ENCODE measurements at regions not wholly inside any gene's neighbourhood (a gene's known extent, or its start where the extent isn't known, plus 50 kb on each side); places are given as distances from the start of the nearest gene placed in this dataset.
"Not testable (repeated sequence)": the region's sequence is repeated elsewhere in the genome, so short reads cannot be mapped to it uniquely, and the experiment has no call there.

- no peak overlapping the region for H3K27ac ChIP-seq
- H3K4me3 ChIP-seq: no peak overlapping the region
Measured at GRCh38 chr14:39563361-39563760, 131.1 kb upstream of the FBXO33 start.

GRCh38 chr14:39562175-39562574 lies 129.9 kb upstream of the FBXO33 start:
- Histone ChIP-seq H3K27ac (no peak overlapping the region), H3K27me3 (replicated peaks) (no peaks in the 10 kb centered on the region), H3K4me3 (no peak overlapping the region), H3K9me3 (replicated peaks) (no peaks in the 10 kb centered on the region), H3K36me3 (no peaks in the 10 kb centered on the region), H3K4me1 (replicated peaks) (no peaks in the 10 kb centered on the region)
- no peak for DNase-seq (ENCODE audit: low read depth in 1 of 2, low spot score in 2 of 2)

More at GRCh38 chr14:39563361-39563760, 131.1 kb upstream of the FBXO33 start:
- H3K9me3 ChIP-seq (replicated peaks): no peaks in the 10 kb centered on the region
- H3K27me3 ChIP-seq (replicated peaks): no peaks in the 10 kb centered on the region
- H3K36me3 ChIP-seq: no peaks in the 10 kb centered on the region
- no peak for DNase-seq (ENCODE audit: low read depth in 1 of 2, low spot score in 2 of 2)
- H3K4me1 ChIP-seq (replicated peaks): no peaks in the 10 kb centered on the region

- H3K27ac ChIP-seq: no peak overlapping the region
- H3K4me3 ChIP-seq: no peak overlapping the region
- H3K9me3 ChIP-seq (replicated peaks): no peaks in the 10 kb centered on the region
- H3K4me1 ChIP-seq (replicated peaks): no peaks in the 10 kb centered on the region
- H3K36me3 ChIP-seq: no peaks in the 10 kb centered on the region
- DNase-seq (ENCODE audit: low read depth in 1 of 2, low spot score in 2 of 2): no peak
- no peaks in the 10 kb centered on the region for H3K27me3 ChIP-seq (replicated peaks)
Measured at GRCh38 chr14:39558525-39558924, 126.3 kb upstream of the FBXO33 start.

- no peak for DNase-seq (ENCODE audit: low read depth in 1 of 2, low spot score in 2 of 2)
- H3K36me3 ChIP-seq: no peaks in the 10 kb centered on the region
- no peak overlapping the region for H3K4me3 ChIP-seq
- no peaks in the 10 kb centered on the region for H3K27me3 ChIP-seq (replicated peaks)
- no peaks in the 10 kb centered on the region for H3K9me3 ChIP-seq (replicated peaks)
- H3K27ac ChIP-seq: no peak overlapping the region
- H3K4me1 ChIP-seq (replicated peaks): no peaks in the 10 kb centered on the region
Measured at GRCh38 chr14:39555749-39556148, 123.5 kb upstream of the FBXO33 start.

GRCh38 chr14:39554576-39554975 lies 122.3 kb upstream of the FBXO33 start:
- DNase-seq (ENCODE audit: low read depth in 1 of 2, low spot score in 2 of 2): no peak
- Histone ChIP-seq H3K9me3 (replicated peaks) (no peaks in the 10 kb centered on the region), H3K27me3 (replicated peaks) (no peaks in the 10 kb centered on the region), H3K27ac (no peak overlapping the region), H3K36me3 (no peaks in the 10 kb centered on the region), H3K4me3 (no peak overlapping the region), H3K4me1 (replicated peaks) (no peaks in the 10 kb centered on the region)

GRCh38 chr14:39548358-39548757 lies 116.1 kb upstream of the FBXO33 start:
- Histone ChIP-seq H3K9me3 (replicated peaks) (no peaks in the 10 kb centered on the region), H3K4me1 (replicated peaks) (no peaks in the 10 kb centered on the region), H3K27me3 (replicated peaks) (no peaks in the 10 kb centered on the region), H3K36me3 (no peaks in the 10 kb centered on the region), H3K4me3 (no peak overlapping the region), H3K27ac (no peak overlapping the region)
- no peak for DNase-seq (ENCODE audit: low read depth in 1 of 2, low spot score in 2 of 2)

- H3K36me3 ChIP-seq: no peaks in the 10 kb centered on the region
- no peak overlapping the region for H3K4me3 ChIP-seq
- no peak for DNase-seq (ENCODE audit: low read depth in 1 of 2, low spot score in 2 of 2)
- H3K4me1 ChIP-seq (replicated peaks): no peaks in the 10 kb centered on the region
- no peaks in the 10 kb centered on the region for H3K9me3 ChIP-seq (replicated peaks)
- no peaks in the 10 kb centered on the region for H3K27me3 ChIP-seq (replicated peaks)
- no peak overlapping the region for H3K27ac ChIP-seq
Measured at GRCh38 chr14:39547845-39548244, 115.6 kb upstream of the FBXO33 start.

- no peaks in the 10 kb centered on the region for H3K27me3 ChIP-seq (replicated peaks)
- no peaks in the 10 kb centered on the region for H3K36me3 ChIP-seq
- H3K27ac ChIP-seq: no peak overlapping the region
- no peaks in the 10 kb centered on the region for H3K4me1 ChIP-seq (replicated peaks)
- H3K9me3 ChIP-seq (replicated peaks): no peaks in the 10 kb centered on the region
- no peak for DNase-seq (ENCODE audit: low read depth in 1 of 2, low spot score in 2 of 2)
- no peak overlapping the region for H3K4me3 ChIP-seq
Measured at GRCh38 chr14:39505812-39506211, 73.6 kb upstream of the FBXO33 start.

- no peaks in the 10 kb centered on the region for H3K36me3 ChIP-seq
- no peak overlapping the region for H3K27ac ChIP-seq
- H3K4me1 ChIP-seq (replicated peaks): no peaks in the 10 kb centered on the region
- no peak for DNase-seq (ENCODE audit: low read depth in 1 of 2, low spot score in 2 of 2)
- H3K9me3 ChIP-seq (replicated peaks): no peaks in the 10 kb centered on the region
- H3K4me3 ChIP-seq: no peak overlapping the region
- no peaks in the 10 kb centered on the region for H3K27me3 ChIP-seq (replicated peaks)
Measured at GRCh38 chr14:39500253-39500652, 68.0 kb upstream of the FBXO33 start.

GRCh38 chr14:39499514-39499913 lies 67.3 kb upstream of the FBXO33 start:
- H3K27ac ChIP-seq: no peak overlapping the region
- H3K4me3 ChIP-seq: no peak overlapping the region
- DNase-seq (ENCODE audit: low read depth in 1 of 2, low spot score in 2 of 2): no peak
- no peaks in the 10 kb centered on the region for H3K27me3 ChIP-seq (replicated peaks)
- H3K4me1 ChIP-seq (replicated peaks): no peaks in the 10 kb centered on the region
- no peaks in the 10 kb centered on the region for H3K36me3 ChIP-seq
- H3K9me3 ChIP-seq (replicated peaks): no peaks in the 10 kb centered on the region

GRCh38 chr14:39497677-39498076 lies 65.4 kb upstream of the FBXO33 start:
- H3K4me1 ChIP-seq (replicated peaks); H3K27me3 ChIP-seq (replicated peaks); H3K9me3 ChIP-seq (replicated peaks); H3K36me3 ChIP-seq; H3K4me3 ChIP-seq; H3K27ac ChIP-seq; DNase-seq (ENCODE audit: low read depth in 1 of 2, low spot score in 2 of 2): not testable (repeated sequence)

GRCh38 chr14:39492267-39492666 lies 60.0 kb upstream of the FBXO33 start:
- Histone ChIP-seq H3K9me3 (replicated peaks) (no peaks in the 10 kb centered on the region), H3K4me3 (no peak overlapping the region), H3K4me1 (replicated peaks) (peaks cover 12% of the 10 kb centered on the region; the same call in 1 of the 2 replicates), H3K27me3 (replicated peaks) (no peaks in the 10 kb centered on the region), H3K36me3 (no peaks in the 10 kb centered on the region), H3K27ac (no peak overlapping the region)
- DNase-seq (ENCODE audit: low read depth in 1 of 2, low spot score in 2 of 2): peak in 1 of 2 experiments; percentile 31

GRCh38 chr14:39491134-39491571 lies 58.9 kb upstream of the FBXO33 start:
- Histone ChIP-seq H3K4me3 (no peak overlapping the region), H3K9me3 (replicated peaks) (no peaks in the 10 kb centered on the region), H3K4me1 (replicated peaks) (peaks cover 12% of the 10 kb centered on the region; the same call in 1 of the 2 replicates), H3K27me3 (replicated peaks) (no peaks in the 10 kb centered on the region), H3K27ac (no peak overlapping the region), H3K36me3 (no peaks in the 10 kb centered on the region)
- peak in 1 of 2 experiments; percentile 33 for DNase-seq (ENCODE audit: low read depth in 1 of 2, low spot score in 2 of 2)

- no peaks in the 10 kb centered on the region for H3K27me3 ChIP-seq (replicated peaks)
- no peaks in the 10 kb centered on the region for H3K9me3 ChIP-seq (replicated peaks)
- H3K4me3 ChIP-seq: no peak overlapping the region
- no peak for DNase-seq (ENCODE audit: low read depth in 1 of 2, low spot score in 2 of 2)
- peaks cover 12% of the 10 kb centered on the region; the same call in 1 of the 2 replicates for H3K4me1 ChIP-seq (replicated peaks)
- H3K27ac ChIP-seq: no peak overlapping the region
- no peaks in the 10 kb centered on the region for H3K36me3 ChIP-seq
Measured at GRCh38 chr14:39488600-39488999, 56.4 kb upstream of the FBXO33 start.

GRCh38 chr14:39483682-39484081 lies 51.4 kb upstream of the FBXO33 start:
- DNase-seq (ENCODE audit: low read depth in 1 of 2, low spot score in 2 of 2): no peak
- no peaks in the 10 kb centered on the region for H3K36me3 ChIP-seq
- no peak overlapping the region for H3K27ac ChIP-seq
- H3K27me3 ChIP-seq (replicated peaks): no peaks in the 10 kb centered on the region
- no peak overlapping the region for H3K4me3 ChIP-seq
- H3K4me1 ChIP-seq (replicated peaks): no peaks in the 10 kb centered on the region
- no peaks in the 10 kb centered on the region for H3K9me3 ChIP-seq (replicated peaks)
